ENCODE measurements at regions not wholly inside any gene's neighbourhood (a gene's known extent, or its start where the extent isn't known, plus 50 kb on each side); places are given as distances from the start of the nearest gene placed in this dataset.

- TF ChIP-seq POLR3G (IDR thresholded peaks at IDR 0.05; ENCODE audit: extremely low read depth, insufficient read length, insufficient replicate concordance) (no peak), POLR2G (IDR thresholded peaks at IDR 0.05; ENCODE audit: low read depth, low read length) (no peak), SRSF3 (IDR thresholded peaks at IDR 0.05; ENCODE audit: insufficient read depth, low read length) (no peak), KLF13 (tag; IDR thresholded peaks at IDR 0.05; ENCODE audit: borderline replicate concordance, low read depth) (no peak), RBM15 (IDR thresholded peaks at IDR 0.05; ENCODE audit: insufficient read depth, low read length) (no peak), VEZF1 (CRISPR knock-in tag; IDR thresholded peaks at IDR 0.05) (peak; percentile 37; the same call in 1 of the 2 replicates), CAMTA2 (CRISPR knock-in tag; conservative IDR thresholded peaks at IDR 0.05) (no peak), SIX5 (IDR thresholded peaks at IDR 0.05; ENCODE audit: borderline replicate concordance in 1 of 2, insufficient read depth in 1 of 2, low read depth in 1 of 2, low read length in 2 of 2) (no peak), CEBPG (CRISPR knock-in tag; IDR thresholded peaks at IDR 0.05) (no peak), CEBPG (tag; conservative IDR thresholded peaks at IDR 0.05 in 1 of 2, IDR thresholded peaks at IDR 0.05 in 1 of 2) (no peak), RBFOX2 (IDR thresholded peaks at IDR 0.05; ENCODE audit: low read depth, low read length) (no peak), PTRF (tag; IDR thresholded peaks at IDR 0.05) (no peak), ZNF592 (IDR thresholded peaks at IDR 0.05) (no peak), HNRNPUL1 (IDR thresholded peaks at IDR 0.05; ENCODE audit: low read length) (no peak), TEAD4 (IDR thresholded peaks at IDR 0.05; ENCODE audit: low read length) (peak; percentile 90), TEAD4 (CRISPR knock-in tag; IDR thresholded peaks at IDR 0.05; ENCODE audit: borderline replicate concordance) (no peak), NFYB (IDR thresholded peaks at IDR 0.05; ENCODE audit: extremely low read depth, insufficient read length) (no peak)
- TF ChIP-seq, protein P1, sequence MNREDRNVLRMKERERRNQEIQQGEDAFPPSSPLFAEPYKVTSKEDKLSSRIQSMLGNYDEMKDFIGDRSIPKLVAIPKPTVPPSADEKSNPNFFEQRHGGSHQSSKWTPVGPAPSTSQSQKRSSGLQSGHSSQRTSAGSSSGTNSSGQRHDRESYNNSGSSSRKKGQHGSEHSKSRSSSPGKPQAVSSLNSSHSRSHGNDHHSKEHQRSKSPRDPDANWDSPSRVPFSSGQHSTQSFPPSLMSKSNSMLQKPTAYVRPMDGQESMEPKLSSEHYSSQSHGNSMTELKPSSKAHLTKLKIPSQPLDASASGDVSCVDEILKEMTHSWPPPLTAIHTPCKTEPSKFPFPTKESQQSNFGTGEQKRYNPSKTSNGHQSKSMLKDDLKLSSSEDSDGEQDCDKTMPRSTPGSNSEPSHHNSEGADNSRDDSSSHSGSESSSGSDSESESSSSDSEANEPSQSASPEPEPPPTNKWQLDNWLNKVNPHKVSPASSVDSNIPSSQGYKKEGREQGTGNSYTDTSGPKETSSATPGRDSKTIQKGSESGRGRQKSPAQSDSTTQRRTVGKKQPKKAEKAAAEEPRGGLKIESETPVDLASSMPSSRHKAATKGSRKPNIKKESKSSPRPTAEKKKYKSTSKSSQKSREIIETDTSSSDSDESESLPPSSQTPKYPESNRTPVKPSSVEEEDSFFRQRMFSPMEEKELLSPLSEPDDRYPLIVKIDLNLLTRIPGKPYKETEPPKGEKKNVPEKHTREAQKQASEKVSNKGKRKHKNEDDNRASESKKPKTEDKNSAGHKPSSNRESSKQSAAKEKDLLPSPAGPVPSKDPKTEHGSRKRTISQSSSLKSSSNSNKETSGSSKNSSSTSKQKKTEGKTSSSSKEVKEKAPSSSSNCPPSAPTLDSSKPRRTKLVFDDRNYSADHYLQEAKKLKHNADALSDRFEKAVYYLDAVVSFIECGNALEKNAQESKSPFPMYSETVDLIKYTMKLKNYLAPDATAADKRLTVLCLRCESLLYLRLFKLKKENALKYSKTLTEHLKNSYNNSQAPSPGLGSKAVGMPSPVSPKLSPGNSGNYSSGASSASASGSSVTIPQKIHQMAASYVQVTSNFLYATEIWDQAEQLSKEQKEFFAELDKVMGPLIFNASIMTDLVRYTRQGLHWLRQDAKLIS (CRISPR knock-in tag; IDR thresholded peaks at IDR 0.05): no peak
Observed at GRCh38 chr2:215532844-215533243, 97.0 kb upstream of the FN1 start (continued).
